Right lobe of liver (tissue), 6 donors: ENCODE measurements at regions not wholly inside any gene's neighbourhood (a gene's known extent, or its start where the extent isn't known, plus 50 kb on each side); places are given as distances from the start of the nearest gene placed in this dataset.
A peak's percentile ranks its signal among the peaks of the same experiment; 100 is the strongest.
"Not testable (repeated sequence)": the region's sequence is repeated elsewhere in the genome, so short reads cannot be mapped to it uniquely, and the experiment has no call there.

Source experiments
- ATAC-seq, 4 donors: fragments of 200-7000 bp; cut with Tn5 transposase; one replicate each; pipeline ENCODE4 v1.9.1; 2020; ENCODE audit warnings: mild to moderate bottlenecking in 4 of 4, moderate library complexity in 4 of 4
- DNase-seq, 3 donors: peaks; one replicate each; pipeline ENCODE4 v3.0.0-alpha.2; 2020
- H3K27ac ChIP-seq, 3 donors: fragments of 200-600 bp; one replicate each; pipeline ENCODE4 v1.8.0; 2022
- H3K27me3 ChIP-seq, 2 donors: fragments of 200-600 bp; one replicate each; pipeline ENCODE4 v1.8.0; 2022
- H3K36me3 ChIP-seq, 4 donors: fragments of 200-600 bp; sonication (generic) in 1 of 4; one replicate each; pipeline versions ENCODE4 v1.5.1 to v1.8.0; 2017 to 2022; ENCODE audit warnings: control low read depth in 1 of 4
- H3K4me1 ChIP-seq, 4 donors: fragments of 200-600 bp; sonication (generic) in 1 of 4; one replicate each; pipeline versions ENCODE4 v1.5.1 to v1.8.0; 2017 to 2022; ENCODE audit warnings: control low read depth in 1 of 4
- H3K4me3 ChIP-seq, 3 donors: fragments of 200-600 bp; one replicate each; pipeline ENCODE4 v1.8.0; 2022
- H3K9me3 ChIP-seq, 4 donors: fragments of 200-600 bp; sonication (generic) in 1 of 4; one replicate each; pipeline versions ENCODE4 v1.5.1 to v1.8.0; 2017 to 2022; ENCODE audit warnings: control low read depth in 1 of 4
- CTCF ChIP-seq, 4 donors: fragments of 200-600 bp in 3 of 4; fragments of 450-650 bp in 1 of 4; IDR thresholded peaks; one replicate each; pipeline versions ENCODE4 v1.5.1 to v1.8.0; 2016 to 2022; ENCODE audit warnings: antibody characterized with exemption in 4 of 4, mild to moderate bottlenecking in 2 of 4
- POLR2A ChIP-seq: fragments of 450-650 bp; IDR thresholded peaks from one replicate; pipeline ENCODE4 v1.6.1; 2017; ENCODE audit warnings: antibody characterized with exemption, mild to moderate bottlenecking
- WGBS: methylation state at CpG from one replicate; pipeline ENCODE4 v1.1.6; 2018; ENCODE audit warnings: low coverage, low lambda C conversion rate; ENCODE audit not compliant: insufficient coverage; ENCODE audit errors: missing lambda C conversion rate; 5-methylcytosine and 5-hydroxymethylcytosine counted together
- intact Hi-C, 2 donors: fragments of 100-400 bp; cut with DNase I; formaldehyde crosslinking; loops; one replicate each; pipeline versions ENCODE4 v1.11.2 to v1.14.1; 2022
- donor health status: DM: no; HTN: yes; CAD: no.
- donor health status: DM: no; HTN: no; CAD: no.
- donor health status: DM: no; HTN: no; CAD: no.
- donor health status: DM: no; HTN: yes; CAD: no.
- donor health status: DM: no; HTN: yes; CAD: no.

DNA sequence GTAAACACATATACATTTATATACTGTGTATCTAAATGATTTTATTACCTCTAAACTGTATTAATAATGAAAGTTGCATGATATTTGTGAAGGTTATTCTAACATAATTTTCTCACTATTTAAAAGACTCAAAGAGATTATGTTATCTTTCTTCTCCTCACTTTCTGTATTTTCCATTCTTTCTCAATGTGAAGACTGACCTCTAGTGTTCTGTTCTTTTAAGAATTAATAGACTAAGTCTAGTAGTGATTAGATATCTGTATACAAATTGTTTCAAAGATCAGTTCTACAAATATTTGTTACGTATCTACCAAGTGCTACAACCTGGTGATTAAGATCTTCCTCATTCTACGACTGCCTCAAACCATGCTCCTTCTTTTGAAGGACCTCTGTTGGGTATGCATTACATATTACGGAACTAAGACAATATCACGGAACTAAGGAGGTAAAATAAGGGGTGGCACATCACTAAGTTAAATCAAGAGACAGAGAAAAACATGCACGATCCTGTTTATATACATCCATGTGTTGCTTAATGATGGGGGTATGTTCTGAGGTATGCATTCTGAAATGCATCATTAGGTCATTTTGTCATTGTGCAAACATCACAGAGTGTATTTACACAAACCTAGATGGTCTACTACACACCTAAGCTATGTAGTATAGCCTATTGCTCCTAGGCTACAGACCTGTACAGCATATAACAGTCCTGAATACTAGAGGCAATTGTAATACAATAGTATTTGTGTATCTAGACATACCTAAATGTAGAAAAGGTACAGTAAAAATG is 161.5 kb upstream of the KBTBD8 start:
- H3K27ac ChIP-seq, result no peak overlapping the region
- WGBS, result 53% methylated on average over 5 of the region's 5 CpGs
- DNase-seq (no peak), ATAC-seq (peak; percentile 55 to 83 (median 78))
- H3K9me3 ChIP-seq, result no peaks in the 10 kb centered on the region
- no peak for TF ChIP-seq POLR2A
- peak; percentile 26 to 51 (median 45) for TF ChIP-seq CTCF (IDR thresholded peaks at IDR 0.05)
- no peak overlapping the region for H3K4me3 ChIP-seq
- no peaks in the 10 kb centered on the region for H3K36me3 ChIP-seq
- intact Hi-C loops, result no loop called here
- no peaks in the 10 kb centered on the region for H3K27me3 ChIP-seq
- H3K4me1 ChIP-seq, result peaks cover 0 to 6% (median 0%) of the 10 kb centered on the region in 4 donors

DNA sequence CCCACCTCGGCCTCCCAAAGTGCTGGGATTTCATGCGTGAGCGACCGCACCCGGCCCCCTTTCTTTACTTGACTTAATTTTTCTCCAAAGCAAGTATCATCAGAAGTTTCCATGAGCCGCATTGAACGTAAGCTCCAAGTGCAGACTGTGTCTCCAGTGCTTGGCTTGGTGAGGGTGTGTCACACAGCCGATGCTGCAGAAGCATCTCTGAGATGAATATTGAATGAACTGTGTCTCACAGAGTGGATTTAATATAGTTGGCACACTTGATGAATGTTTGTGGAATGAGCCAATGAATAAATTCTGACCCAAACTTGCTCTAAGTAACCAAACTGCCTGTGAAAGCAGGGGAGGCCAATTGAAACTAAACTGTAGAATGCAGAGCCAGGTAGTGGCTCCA is 159.4 kb upstream of the KBTBD8 start:
- H3K27me3 ChIP-seq, result no peaks in the 10 kb centered on the region
- no peaks in the 10 kb centered on the region for H3K9me3 ChIP-seq
- H3K36me3 ChIP-seq, result no peaks in the 10 kb centered on the region
- ATAC-seq (no peak), DNase-seq (no peak)
- WGBS, result 93% methylated on average over 7 of the region's 8 CpGs
- intact Hi-C loops, result no loop called here
- no peak overlapping the region for H3K27ac ChIP-seq
- H3K4me1 ChIP-seq, result peaks cover 0 to 6% (median 0%) of the 10 kb centered on the region in 4 donors
- TF ChIP-seq CTCF (IDR thresholded peaks at IDR 0.05) (no peak), POLR2A (no peak)
- H3K4me3 ChIP-seq, result no peak overlapping the region

- Histone ChIP-seq H3K4me1 (peaks cover 0 to 6% (median 0%) of the 10 kb centered on the region in 4 donors), H3K36me3 (no peaks in the 10 kb centered on the region), H3K27me3 (no peaks in the 10 kb centered on the region), H3K4me3 (no peak overlapping the region), H3K27ac (no peak overlapping the region), H3K9me3 (no peaks in the 10 kb centered on the region)
- ATAC-seq, result no peak
- intact Hi-C loops, result no loop called here
- 84% methylated on average over 6 of the region's 6 CpGs for WGBS
- DNase-seq, result no peak
- no peak for TF ChIP-seq POLR2A
- no peak for TF ChIP-seq CTCF (IDR thresholded peaks at IDR 0.05)
Observed at GRCh38 chr3:66839508-66839907, 158.6 kb upstream of the KBTBD8 start.

DNA sequence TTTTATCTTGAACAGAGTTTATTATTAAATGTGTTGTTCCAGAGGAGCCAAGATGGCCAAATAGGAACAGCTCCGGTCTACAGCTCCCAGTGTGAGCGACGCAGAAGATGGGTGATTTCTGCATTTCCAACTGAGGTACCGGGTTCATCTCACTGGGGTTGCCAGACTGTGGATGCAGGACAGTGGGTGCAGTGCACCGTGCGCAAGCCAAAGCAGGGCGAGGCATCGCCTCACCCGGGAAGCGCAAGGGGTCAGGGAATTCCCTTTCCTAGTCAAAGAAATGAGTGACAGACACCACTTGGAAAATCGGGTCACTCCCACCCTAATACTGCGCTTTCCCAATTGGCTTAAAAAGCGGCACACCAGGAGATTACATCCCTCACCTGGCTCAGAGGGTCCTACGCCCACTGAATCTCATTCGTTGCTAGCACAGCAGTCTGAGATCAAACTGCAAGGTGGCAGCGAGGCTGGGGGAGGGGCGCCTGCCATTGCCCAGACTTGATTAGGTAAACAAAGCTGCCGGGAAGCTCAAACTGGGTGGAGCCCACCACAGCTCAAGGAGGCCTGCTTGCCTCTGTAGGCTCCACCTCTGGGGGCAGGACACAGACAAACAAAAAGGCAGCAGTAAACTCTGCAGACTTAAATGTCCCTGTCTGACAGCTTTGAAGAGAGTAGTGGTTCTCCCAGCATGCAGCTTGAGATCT is 155.2 kb upstream of the KBTBD8 start:
- not testable (repeated sequence) for H3K36me3 ChIP-seq, DNase-seq
- WGBS, result 70% methylated on average over 10 of the region's 18 CpGs

More for the DNA sequence above, 155.2 kb upstream of the KBTBD8 start:
- H3K27ac ChIP-seq, H3K9me3 ChIP-seq, intact Hi-C loops, ATAC-seq, H3K4me3 ChIP-seq, H3K27me3 ChIP-seq, H3K4me1 ChIP-seq: not testable (repeated sequence)
